NCI-H526 (cell line): ENCODE measurements at regions not wholly inside any gene's neighbourhood (a gene's known extent, or its start where the extent isn't known, plus 50 kb on each side); places are given as distances from the start of the nearest gene placed in this dataset.

Experiments used
- DNase-seq, 2 experiments: peaks; one replicate each; lab custom pipeline; 2025; lab: John Stamatoyannopoulos, UW

DNA sequence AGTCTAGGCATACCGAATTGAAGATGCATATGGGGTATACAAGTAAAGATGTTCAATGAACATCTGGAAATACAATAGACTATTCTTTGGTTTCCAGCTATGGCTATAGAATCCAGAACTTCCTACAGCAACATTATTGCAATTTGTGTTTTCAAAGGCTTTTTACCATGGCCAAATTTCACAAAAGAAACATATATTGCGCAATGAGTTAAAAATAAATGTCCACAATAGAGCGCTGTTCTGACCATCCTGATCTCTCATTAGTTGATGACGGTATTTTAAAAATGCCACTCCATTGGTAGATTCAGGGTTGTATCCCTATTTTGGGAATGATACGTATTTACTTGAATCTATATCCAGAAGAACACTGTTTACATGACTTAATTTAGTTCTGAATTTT, 139.2 kb downstream of the LINC00632 start:
- no peak for DNase-seq

DNA sequence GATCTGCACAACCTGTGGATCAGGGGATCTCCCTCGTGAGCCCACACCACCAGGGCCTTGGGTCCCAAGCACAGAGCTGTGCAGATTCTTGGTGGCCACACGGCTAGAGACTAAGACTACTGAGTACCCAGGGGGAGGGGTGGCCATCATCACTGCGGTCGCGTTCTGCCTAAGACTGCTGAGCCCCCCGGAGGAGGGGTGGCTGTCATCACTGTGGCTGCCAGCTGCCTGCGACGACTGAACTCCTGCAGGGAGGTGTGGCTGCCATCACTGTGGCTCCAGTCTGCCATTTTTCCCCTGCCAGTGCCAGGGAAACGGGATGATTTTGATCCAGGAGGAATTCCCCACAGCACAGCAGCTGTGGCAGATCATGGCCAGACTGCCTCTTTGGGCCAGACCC, 141.7 kb upstream of the SPANXB1 start:
- DNase-seq, result no peak

DNA sequence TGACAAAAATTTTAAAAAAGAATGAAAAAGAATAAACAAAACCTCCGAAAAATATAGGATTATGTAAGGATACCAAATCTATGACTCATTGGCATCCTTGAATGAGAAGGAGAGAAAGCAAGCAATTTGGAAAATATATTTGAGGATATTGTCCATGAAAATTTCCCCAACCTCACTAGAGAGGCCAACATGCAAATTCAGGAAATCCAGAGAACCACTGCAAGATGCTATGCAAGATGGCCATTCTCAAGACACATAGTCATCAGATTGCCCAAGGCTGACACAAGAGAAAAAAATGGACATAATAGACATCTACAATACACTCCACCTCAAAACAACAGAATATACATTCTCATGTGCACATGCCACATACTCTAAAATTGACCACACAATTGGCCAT, 135.9 kb upstream of the SPANXB1 start:
- no peak for DNase-seq

DNA sequence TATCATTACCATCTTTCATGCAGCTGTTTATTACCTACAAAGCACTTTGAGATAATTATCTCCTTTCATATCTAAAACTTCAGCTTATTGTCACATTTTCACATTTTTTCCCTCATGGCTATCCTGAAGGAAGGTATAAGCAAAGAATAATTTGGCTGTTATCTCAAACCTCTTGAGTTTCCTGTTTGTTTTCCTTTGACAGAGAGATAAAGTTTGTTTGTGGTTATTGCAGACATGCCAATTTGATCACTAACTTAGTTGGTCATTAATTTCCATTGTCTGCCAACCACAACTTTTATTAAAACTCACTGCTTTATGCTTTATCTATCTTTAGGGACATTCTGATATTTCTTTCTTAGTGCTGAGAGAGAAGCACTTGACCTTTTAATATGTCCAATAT, 89.8 kb upstream of the SPANXB1 start:
- no peak for DNase-seq

DNA sequence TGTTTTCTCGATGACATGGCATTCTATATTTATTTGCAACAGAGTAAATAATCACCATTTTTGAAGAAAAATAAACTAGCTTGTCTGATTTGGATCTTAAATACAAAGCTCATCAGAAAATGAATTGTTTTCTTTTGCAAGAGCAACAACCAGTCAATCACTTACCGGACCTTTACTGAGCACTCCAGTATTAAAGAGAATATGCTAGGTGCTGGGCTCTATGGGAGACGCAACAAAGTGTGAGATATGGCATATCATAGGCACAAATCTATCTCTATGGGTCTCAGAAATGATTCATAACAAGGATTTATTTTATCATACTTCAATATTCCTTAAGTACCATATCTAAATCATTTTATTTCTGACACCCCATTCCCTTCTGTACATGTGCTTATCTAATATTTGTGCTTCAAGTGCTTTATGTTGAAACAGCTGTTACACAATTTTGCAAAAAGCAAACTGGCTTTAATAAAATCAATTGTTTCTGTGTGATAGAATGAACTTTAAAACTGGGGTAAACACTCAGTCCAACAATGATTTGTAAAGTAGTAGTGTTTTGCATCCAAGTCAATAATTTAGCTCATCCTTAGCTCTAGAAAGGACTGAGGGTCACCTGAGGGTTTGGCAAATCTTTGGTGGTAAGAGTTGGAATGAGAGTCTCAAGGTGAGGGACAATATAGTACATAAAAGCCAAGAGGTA, 88.4 kb upstream of the SPANXB1 start:
- DNase-seq, result no peak

DNA sequence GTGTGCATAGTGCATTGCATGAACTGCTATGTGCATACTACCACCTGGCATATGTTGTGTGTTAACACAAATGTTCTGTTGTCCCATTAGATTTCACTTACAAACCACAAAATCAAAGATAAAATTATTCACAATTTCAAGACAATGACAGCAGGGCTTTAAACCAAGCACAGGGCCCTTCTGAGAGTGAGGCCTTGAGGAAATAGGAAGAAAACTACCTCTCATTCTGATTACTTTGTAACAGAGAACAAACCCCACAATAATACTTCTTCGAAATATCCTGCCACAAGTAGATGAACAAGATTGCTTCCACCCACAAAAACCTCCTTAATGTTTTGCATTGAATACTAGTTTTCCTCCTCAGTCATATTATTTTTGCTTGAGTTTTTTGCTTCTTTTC, 85.5 kb upstream of the SPANXB1 start:
- DNase-seq, result no peak

DNA sequence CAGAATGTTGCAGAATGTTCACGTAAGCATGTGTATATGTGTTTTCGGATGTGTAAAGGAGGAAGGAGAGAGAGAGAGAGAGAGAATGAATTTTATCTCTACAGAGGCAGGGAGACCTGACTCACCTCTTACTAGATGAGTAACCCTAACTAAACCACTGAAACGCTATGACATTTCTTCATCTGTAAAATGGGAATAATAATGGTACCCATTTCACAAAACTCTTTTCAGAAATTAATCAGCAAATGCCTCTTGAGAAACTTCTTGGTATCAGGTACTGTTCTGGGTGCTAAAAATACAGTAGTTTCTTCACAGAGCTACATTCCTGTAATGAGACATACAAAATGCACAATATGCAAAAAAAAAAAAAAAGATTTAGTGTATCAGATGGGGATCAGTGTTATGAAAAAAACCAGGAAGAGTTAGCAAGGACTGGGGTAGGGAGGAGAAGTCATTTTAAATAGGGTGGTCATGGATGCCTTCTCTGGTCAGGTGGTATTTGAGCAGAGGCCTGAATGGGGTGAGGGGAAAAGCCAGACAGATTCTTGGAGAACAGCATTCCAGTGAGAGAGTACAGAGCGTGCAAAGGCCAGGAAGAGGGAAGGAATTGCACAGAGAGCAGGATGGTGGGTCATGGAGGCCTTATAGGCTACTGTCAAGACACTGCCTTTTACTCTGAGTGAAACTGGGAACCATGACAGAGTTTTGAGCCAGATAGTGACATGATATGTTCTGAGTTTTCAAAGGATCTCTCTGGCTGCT, 84.9 kb upstream of the SPANXB1 start:
- DNase-seq, result no peak

DNA sequence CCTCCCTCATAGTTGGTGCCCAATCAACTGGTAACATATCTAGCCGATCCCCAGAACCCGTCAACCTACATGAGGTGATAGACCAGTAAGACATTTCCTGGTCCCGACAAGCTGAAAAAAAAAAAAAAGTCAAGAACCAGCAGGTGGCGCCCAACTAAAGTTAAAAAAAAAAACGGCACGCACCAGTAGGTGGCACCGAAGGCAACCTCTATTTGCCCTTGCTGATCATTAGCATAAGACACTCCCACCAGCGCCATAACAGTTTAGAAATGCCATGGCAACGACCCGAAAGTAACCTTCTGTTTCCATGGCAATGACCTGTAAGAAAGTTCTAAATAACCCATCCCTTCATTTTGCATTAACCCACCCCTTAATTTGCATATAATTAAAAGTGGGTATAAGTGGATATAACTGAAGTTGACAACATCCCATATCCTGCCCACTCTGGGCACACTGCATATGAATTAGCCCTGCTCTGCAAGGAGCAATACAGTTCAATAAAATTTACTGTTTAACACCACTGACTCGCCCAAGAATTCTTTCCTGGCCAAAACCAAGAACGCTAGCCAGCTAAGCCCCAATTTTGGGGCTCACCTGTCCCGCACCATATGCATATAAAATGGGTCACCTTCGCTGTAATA, 83.9 kb upstream of the SPANXB1 start:
- peak; percentile 1 to 54 for DNase-seq

DNA sequence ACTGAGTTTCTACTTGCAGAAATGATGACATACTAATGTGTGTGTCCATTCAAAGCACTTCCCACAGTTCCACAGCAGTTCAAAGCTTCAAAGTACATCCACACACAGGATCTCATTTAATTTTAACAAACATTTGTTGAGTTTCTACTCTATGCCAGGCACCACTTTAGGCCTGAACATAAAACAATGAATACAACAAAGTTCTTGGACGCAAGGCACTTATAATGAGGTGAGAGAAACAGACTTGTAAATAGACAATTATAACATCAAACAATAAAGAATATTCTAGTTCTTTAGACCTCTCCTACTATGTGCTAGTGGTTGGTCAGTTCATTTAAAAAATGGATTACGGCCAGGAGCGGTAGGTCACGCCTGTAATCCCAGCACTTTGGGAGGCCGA, 82.0 kb upstream of the SPANXB1 start:
- DNase-seq, result no peak

DNA sequence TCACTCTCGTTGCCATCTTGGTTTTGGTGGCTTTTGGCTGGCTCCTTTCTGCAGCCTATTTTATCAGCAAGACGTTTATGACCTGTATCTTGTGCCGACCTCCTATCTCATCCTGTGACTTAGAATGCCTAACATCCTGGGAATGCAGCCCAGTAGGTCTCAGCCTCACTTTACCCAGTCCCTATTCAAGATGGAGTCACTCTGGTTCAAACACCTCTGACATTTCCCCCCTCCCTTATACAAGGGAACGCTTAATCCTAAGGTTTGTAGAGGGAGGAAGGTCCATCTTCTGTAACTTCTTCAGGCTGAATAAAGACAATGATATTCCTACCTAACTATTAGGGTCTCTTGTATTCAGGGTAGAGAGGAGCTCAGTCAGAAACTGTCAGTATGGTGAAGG, 79.3 kb upstream of the SPANXB1 start:
- no peak for DNase-seq

DNA sequence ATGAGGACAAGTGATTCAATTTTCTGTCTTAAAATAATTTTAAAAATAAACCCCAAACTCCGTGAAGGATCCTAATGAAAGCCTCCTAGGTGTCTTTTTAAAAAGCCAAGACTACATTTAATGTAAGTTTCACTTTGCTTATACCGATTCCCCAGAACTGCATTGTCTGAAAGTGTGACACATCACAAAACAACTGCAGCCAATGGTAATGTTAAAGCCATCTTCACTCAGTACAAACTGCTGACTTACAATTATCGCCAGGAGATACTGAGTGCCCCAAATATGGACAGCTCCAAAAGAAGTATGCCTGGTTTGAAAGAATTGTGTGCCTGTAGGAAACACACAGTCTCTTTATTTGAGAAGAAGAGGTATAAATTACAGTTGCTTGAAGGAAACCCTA, 73.7 kb upstream of the SPANXB1 start:
- no peak for DNase-seq

DNA sequence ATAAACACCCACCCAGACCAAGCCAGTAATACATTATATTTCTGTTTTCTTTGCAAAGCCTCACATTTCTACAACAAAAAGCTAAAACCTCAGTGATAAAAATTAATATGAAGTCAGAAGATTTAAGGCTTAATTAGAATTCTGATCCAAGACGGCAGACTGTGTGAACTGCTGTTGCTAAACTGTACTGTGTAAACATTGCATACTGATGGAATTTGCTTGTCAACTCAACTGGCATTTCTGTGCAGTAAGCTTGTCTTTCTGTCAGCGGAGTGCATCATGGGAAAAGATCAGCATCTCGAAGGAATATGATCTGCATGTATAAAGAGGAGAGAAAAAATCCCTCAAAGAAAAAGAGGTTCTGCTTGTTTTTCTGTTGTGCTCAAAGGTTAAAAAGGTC, 69.4 kb upstream of the SPANXB1 start:
- no peak for DNase-seq

DNA sequence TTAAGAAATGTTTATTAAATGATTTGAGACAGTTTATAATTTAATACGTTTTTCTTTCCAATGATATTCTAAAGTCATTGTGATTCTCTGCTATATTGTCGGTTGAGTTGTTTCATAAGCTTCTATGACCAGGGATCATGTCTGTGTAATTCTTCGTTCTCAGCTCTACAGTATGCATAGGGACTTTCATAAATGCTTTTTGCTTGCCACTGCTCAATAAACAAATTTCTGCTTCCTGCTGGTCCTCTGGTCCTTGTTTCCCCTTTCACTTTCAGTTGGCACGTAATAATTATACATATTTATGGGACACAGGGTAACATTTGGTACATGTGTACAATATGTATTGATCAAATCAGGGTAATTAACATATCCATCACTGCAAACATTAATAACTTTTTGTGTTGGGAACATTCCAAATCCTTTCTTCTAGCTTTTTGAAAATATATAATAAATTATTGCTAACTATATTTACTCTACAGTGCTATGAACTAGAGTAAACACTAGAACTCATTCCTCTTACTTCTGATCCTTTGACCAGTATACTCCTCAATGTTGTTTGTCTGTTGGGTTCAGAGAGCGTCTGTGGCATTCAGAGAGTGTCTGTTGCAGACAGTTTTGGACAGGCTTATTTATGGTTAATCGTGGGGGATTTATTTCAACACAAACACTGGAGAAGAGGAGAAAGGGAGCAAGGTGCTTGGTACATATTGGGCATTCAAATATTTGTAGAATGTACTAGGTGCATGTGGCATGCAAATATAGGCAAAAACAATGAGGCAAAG, 68.3 kb upstream of the SPANXB1 start:
- no peak for DNase-seq

DNA sequence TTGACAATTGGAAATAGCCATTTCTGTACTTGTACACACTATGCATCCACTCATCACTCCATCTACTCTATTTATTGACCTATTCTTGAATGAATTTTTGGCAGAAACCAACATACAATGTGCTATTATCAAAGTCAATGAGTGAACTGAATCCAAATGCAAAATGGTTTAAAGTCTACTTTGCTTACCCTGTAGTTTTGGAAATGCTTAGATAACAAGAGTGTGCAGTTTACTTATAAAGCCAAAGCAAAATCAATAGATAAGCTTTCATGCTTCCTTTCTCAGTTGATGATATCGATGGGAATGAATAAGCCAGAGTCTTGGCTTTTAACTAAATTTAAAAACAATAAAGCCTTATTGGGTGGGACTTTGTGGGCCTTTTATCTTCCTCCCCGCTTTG, 58.9 kb upstream of the SPANXB1 start:
- no peak for DNase-seq

DNA sequence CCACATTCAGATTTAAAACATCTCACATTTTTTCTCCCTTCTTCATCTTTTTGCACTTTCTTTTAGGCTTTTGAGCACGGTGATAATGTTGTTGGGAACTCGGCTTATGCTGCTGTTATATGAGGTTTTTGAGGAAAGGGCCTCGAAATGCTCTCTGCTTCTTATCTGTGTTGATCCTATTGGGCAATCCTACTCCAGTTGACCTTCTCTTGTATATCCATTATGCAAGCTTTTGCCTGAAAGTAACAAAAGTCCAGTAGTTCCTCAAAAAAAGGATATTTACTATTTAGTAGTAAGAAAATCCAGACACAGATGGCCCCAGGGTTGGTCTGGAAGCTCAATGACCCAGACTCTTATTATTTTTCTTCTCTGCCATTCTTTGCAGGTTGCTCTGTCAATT, 57.7 kb upstream of the SPANXB1 start:
- DNase-seq, result no peak

DNA sequence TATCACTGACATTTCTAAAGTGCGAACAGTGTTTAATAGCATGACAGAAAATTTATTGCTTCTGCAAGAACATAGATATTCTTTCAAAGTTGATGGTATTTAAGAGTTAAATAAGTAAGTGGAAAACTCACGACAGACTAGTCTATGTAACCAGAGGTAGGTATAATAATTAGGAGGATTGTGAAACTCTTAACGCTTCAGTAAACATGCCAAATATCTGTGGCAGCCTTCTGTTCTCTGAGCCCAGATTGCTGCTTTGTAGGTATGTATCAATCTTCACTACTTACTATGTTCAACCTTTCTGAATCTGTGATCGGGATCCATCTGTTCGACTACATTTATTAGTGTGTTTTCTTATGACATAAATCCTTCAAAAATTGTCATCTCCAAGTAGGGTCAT, 53.6 kb upstream of the SPANXB1 start:
- no peak for DNase-seq

DNA sequence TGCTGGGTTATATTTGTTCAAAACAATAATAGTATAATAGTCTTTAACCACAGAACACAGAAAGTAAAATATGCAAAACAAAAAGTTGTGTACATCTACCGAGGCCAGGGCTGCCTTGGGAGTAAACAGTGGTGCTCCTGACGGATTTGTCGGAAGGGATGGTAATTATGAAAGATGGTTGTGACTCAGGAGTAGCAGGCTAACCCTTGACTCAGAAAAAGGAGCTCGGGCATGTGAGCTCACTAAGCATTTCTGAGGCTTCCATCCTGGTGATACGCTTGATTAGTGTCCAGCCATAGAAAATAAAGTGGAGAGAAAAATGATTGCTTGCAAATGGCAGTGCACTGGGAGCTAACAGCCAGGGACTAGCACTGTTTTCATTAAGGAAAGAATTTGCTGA, 53.2 kb upstream of the SPANXB1 start:
- no peak for DNase-seq
